Activated gamma-delta T cell treated with anti-CD3 and anti-CD28 coated beads, Interleukin-2, amount 50 U/mL, for 16 hours (primary cell): ENCODE measurements at regions not wholly inside any gene's neighbourhood (a gene's known extent, or its start where the extent isn't known, plus 50 kb on each side); places are given as distances from the start of the nearest gene placed in this dataset.

ENCODE experiments used
- DNase-seq: peaks from one replicate; pipeline ENCODE4 v3.0.0-alpha.2; 2020; ENCODE audit warnings: low read depth

DNA sequence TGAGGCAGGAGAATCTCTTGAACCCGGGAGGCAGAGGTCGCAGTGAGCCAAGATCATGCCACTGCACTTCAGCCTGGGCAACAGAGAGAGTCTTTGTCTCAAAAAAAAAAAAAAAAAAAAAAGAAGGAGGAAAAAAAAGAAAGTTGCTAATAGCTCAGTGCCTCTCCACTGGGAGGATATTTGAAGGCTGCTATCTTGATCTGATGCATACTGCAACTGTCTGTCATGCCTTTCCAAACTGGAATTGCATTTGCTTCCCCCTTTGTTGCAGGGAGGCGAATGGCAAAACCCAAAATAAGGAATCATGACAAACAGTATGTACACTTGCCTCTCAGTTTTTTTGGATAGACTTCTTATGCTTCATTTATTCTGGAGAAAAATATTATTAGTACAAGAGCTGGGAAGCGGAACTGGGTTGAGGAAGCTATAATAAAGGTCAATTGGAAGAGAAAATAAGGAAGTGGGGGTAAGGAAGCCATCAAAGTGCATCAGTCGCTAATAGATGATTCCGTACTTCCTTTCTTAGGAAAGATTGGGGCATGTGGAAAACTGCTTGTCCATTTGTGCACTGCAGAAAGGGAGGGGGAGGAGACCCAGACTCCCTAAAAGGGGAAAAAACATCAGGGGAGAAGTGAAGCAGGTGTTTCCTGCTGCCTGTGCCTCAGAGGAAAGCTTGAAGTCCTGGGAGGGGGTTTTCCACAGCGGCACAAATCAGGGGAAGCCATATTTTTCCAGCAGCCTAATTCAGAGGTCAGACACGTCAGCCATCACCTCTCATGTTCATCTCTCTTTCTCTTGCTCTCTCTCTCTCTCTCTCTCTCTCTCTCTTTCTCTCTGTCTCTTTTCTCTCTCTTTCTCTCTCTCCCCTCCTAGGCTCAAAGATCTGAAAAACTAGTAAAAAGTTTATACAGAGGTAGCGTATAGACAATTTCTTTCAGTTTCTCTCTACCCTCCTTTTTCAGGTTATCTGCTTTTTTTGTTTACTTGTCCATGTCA, 301.4 kb upstream of the TNP1 start:
- no peak for DNase-seq

DNA sequence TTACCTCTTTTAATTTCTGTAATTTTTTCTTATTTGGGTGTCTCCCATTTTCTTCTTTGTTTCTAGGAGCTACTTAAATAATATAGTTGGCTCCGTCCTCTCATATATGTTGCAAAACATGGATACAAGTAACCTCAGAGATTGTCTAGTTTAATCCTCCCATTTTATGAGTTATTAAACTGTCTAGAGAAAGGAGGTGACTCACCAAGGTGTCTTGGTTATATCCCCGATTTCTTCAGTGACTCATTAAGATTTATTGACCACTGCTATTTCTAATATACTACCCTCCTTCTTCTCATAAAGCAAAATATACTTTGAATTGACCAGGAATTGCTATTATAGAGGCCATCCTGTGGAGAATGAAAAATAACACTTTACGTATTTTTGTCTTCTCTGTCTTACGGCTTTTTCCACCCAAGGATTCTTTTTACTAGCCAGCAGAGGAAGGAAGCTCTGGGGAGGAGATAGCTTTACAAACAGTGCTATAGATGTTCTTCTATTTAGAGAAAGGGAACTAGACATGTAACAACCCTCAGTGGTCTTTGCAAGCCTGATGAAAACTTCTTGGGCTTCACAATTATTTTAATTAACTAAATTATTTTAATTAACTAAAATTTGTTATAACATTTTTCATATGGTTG, 300.4 kb upstream of the TNP1 start:
- no peak for DNase-seq

DNA sequence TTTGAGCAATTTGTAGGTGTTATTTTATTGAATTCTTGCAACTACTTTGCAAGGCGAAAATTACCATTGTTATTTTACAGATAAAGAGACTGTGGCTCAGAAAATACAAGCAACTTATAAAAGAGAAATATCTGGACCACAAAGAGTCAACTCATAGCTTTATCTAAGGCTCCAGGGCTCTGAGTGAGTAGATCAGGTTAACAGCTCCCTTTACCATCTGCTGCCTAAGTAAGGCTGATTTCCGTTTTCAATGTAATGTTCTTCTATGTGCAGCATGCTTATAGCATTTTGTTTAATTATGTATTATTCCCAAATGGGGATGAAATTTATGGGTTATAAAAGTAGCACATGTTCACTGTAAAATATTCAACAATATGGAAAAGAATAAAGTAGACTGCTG, 299.1 kb upstream of the TNP1 start:
- no peak for DNase-seq

DNA sequence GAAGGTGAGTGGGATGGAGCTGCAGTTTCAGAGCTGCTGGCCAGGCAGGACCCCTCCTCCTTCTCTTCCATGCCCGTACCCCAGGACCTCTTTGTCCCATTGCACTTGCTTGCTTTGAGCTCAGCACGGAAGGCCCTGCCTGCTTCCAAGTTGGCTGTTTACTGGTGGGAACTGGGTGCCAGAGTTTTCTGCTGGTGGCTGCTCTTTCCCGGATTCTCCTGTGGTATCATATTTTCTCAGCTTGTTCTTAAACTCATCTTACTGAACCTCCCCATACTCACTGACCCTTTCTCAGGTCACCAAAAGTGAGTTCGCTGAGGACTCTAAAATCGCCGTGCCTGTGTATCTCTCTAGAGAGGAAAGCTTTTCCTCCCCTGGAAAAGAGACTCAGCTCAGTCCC, 297.7 kb upstream of the TNP1 start:
- DNase-seq = no peak

DNA sequence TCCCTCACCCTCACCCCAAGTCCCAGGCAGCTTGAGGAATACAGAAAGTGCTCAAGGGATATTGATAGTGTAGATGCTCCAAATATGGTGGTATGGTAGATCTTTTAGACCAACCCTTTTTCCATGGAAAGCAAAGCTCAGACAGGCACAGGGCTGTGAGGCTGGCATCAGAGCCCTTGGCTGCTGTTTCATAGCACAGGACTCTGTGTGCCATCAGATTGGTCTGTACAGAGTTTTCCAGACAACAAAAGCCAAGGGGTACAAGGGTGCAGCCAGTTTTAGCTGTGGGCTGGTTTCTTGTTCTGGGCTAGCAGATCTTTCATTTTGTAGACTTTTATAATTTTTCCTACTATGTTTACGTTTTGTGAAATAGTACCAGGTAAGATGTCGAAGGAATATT, 296.9 kb upstream of the TNP1 start:
- DNase-seq = no peak

DNA sequence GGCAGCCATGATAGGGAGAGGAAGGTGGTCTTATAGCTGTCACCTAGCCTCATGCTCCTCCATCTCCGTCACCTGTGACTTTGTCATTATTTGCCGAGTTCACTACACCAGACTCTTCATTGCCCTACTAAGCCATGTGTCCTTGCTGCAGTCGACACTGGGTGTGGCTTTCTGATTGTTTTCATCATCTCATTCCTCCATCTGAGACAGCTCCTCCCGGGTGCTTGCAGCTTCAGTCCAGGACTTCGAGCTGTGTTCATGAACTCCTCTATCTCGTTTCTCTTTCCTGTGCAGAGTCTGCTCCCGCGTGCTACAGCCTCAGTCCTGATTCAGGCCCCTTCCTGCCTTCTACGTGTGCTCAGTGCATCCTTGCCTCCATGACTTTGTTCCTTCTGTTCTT, 295.1 kb upstream of the TNP1 start:
- DNase-seq = no peak

DNA sequence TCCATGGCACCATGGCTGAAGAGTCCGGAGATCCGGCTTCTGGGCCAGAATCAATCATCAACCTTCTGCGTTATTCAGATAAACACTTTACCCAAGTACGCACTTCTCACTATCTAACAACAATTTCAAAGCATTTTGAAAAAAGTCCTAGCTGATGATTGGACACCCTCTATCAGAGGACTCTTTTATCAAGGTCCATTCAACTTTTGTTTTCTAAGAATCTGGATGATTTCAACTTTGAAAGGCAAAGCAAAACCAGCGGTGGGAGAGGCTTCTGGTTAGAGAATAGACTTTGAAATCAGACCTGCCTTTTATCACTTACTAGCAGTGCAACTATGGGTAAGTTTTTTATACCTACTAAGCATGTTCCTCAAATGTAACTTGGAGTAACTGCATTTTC, 293.6 kb upstream of the TNP1 start:
- no peak for DNase-seq

DNA sequence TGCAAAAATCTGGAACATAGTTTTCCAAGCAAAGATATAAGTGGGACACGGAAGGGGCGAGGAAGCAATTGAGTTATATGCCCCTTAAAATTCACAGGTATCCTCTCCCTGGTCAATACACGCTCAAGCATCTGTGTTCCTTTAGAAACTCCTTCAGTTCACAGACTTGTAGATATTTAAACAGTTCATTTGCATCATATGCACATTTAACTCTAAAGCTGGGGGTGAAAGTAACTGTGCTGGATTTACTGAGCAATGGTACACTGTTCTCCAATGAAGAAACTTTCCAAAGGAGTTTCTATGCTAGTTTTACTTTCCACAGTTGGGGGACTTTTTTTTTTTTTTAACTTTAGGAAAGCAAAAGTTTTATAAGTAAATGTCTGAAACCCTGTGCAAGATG, 293.0 kb upstream of the TNP1 start:
- no peak for DNase-seq

DNA sequence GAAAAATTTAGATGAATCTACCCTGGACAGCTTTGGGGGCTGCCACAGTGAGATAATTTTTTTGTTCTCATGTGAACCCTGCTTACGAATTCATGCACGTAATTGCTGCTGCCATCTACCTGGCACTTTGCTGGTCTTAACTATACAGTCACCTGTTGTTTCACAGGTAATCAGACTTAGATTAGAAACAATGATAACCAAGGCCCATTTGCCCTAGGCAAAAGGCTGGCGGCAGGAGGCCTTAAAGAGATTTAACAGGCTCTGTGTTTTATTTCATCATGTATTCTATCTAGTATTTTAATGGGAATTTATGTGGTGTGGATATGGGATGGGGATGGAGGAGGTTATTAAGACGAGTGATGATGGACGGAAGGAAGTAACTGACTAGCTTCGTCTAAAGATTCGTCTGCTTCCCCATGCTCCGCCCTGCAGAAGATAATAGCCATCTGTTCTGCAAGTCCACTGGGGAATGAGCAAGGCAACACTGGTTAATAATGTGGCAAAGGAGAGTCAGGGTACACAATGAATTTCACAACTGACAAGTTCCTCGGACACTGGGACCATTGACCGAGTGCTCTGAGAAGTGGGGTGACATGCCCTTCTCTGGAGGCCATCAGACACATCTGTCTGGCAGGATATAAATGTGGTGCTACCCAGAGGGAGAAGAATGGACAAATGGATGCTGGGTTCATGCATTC, 291.8 kb upstream of the TNP1 start:
- no peak for DNase-seq

DNA sequence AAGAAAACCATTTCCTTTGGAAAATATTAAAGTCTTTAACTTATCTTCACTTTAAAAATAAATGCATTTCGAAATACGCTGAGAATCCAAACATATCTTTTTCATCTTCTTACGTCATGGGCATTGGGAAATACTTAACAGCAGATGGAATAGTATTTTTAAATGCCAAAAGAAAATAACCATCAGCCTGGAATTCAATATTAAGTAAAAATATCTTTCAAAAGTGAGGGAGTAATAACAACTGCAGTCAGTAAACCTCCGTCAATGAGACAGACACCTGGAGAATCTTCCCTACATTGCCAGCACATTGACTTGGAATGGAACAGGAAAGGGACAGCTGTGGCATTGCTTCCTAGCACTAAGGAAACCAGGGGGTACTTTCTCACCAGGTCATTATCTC, 290.4 kb upstream of the TNP1 start:
- no peak for DNase-seq

DNA sequence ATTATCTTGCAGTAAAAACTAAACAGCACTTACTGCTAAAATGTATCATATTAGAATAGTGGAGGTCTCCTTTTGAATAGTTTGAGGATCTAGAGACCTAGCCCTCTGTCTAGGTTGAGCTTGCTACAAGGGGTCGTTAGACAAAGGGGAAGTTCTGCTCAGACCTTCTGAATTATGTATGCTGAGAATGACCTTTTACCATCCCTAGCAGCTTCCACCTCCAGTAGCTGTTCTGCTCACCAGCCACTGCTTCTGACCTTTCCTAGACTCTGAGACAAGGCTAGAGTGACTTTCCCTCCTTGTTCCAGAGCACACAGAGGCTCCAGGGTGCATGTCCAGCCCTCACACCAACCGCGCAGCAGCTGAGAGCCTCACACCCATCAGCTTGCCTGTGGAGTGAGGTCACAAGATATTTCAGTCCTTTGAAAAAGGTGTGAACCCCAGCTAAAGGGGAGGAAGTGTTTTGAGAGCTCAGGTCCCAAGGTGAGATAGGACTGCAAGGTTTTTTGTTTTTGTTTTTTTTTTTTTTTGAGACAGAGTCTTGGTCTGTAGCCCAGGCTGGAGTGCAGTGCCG, 289.3 kb upstream of the TNP1 start:
- no peak for DNase-seq

DNA sequence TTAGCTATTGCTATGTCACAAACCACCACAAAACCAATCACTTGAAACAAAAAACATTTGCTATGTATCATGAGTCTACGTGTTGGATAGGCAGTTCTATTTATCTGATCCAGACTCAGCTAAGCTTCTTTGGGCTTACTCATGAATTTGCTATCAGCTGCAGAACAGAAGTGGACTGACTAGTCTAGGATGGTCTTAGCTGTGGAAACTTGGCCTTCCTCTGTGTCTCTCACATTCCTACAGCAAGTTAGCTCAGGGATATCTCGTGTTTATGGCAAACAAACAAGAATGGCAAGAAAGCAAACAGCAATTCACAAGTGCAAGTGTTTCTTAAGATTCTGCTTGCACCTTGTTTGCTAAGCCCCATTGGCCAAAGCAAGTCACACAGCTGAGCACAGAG, 288.0 kb upstream of the TNP1 start:
- no peak for DNase-seq

DNA sequence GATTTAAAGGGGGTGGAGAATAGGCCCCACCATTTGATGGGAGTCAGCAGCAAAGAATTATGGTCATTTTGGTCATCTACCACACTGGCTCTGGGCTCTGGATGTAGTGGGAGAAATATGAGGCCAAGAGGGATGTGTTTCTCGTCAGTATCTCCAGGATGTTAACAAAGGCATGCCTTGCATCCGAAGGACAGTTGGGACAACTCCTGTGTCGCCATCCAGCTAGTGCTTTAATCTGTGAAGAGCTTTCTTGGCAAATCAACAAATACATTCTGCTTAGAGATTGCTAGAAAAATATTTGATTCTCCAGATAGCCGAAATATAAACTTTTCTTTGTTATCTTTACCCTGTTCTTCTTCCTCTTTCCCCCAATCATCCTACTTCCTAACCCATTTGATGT, 287.1 kb upstream of the TNP1 start:
- no peak for DNase-seq

DNA sequence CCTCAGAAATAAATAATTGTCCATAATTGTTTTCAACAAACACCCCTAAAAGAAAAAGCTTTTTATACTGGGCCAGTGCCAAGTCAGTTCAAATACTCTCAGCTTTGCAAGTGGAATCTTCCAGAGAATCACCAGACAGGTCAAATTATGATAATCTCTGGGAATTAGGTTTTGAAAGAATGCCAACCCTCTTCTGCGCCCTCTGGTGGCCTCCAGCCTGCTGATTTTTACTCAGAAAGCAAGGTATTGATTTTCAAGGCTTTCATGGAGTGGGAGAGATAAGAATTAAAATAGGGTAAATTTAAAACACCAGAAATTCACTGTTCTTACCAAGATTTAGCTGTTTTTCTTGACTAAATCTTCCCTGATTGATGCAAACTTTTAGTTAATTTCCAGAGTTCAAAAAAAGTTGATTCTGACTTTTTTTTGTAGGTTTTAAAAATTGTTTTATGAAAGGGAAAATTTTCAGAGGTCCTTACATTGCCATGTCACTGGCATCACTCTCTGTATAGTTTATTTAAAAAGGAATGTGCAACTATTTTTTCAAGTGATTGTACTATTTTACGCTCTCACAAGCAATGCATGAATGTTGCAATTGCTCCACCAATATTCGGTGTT, 282.9 kb upstream of the TNP1 start:
- DNase-seq = no peak

DNA sequence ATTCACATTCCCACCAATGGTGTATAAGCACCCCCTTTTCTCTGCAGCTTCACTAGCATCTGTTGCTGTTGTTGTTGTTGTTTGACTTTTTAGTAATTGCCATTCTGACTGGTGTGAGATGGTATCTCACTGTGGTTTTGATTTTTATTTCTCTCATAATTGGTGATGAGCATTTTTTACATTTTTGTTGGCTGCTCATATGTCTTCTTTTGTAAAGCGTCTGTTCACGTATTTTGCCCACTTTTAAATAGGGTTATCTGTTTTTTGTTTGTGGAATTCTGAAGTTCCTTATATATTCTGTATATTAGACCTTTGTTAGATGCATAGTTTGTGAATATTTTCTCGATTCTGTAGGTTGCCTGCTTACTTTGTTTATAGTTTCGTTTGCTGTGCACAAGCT, 278.4 kb upstream of the TNP1 start:
- DNase-seq = no peak

DNA sequence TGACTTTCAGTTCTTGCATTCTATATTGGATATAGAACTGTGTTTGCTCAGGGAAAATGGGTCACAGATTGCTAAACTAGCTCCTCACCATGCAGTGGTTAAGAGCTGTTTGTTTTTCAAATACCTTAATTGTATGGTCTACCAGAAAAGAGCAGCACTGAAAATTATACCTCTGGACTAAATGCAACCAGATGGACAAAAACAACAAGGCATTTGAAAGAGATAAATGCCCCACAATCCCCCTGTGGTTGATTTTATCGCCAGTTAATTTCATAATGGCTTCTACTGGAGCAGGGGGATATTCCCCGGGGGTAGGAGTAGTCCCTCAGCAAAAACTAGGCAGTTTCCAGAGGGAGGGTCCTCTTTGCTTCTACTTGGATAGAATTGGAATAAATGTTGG, 267.9 kb upstream of the TNP1 start:
- DNase-seq = no peak

DNA sequence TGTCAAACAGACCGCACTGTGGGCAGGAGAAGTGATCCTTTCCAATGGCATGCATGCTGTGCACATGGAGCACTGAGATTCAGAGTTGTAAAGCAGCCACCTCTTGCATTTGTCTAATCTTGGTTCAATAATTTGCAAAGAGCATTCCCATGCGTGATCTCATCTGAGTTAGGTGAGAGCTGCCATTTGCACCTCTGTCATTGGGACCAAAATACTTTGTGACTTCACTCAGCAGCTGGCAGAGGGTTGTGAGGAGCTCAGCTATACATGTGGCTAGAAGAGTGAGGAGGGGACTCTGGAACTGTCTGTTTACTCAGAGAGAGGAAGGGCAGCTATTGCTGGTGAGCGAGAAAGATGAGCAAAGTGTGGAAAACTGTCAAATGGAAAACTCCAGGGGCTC, 265.1 kb upstream of the TNP1 start:
- no peak for DNase-seq

DNA sequence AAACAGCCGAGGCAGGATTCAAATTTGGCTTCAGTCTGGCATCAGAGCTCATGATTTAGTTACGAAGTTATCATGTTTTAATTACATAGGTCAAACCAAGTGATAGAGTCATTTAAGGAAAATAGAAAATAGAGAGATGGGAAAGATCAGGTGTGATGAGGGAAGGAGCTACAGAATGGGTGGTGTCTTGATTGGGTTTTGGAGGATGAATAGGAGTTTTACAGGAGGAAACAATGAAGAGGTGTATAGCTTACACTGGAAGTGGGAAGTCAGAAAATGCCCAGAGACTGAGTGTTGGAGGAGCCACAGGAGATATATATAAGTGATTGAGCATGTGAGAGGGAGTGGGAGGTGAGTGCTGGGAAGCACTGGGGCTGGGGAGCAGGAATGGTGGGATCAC, 264.2 kb upstream of the TNP1 start:
- DNase-seq = no peak

DNA sequence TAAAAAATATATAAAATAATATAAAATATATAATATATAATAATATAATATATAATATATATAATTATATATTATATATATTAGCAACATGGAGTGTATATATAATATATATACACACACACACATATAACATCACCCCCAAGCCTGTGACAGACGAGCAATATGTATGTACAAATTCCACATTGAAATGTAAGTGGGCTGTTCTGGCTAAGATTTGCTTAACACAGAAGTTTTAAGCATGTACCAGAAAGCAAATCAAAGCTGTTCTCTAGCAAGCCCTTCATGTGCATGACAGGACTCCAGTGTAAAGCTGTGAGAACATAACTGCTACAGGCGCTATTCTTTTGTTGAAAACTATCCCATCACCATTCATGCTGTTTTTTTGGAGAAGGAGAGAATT, 261.7 kb upstream of the TNP1 start:
- no peak for DNase-seq

DNA sequence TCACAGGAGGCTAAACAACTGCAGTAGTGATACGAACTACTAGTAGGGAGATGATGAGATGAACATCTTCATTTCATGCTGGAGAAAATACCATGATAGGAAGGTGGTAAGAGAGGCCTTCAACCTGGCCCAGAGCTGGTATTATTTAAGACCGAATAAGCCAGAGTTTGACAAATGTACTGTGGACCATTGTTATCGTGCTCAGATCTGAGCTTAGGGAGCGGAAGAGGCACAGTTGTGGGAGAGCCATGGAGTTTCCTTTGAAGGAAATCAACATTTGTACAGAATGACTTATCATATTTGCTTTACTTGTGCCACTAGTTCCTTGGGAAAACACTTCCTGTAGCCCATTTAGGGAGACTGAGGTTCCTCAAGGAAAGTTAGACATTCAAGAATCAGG, 260.6 kb upstream of the TNP1 start:
- no peak for DNase-seq

DNA sequence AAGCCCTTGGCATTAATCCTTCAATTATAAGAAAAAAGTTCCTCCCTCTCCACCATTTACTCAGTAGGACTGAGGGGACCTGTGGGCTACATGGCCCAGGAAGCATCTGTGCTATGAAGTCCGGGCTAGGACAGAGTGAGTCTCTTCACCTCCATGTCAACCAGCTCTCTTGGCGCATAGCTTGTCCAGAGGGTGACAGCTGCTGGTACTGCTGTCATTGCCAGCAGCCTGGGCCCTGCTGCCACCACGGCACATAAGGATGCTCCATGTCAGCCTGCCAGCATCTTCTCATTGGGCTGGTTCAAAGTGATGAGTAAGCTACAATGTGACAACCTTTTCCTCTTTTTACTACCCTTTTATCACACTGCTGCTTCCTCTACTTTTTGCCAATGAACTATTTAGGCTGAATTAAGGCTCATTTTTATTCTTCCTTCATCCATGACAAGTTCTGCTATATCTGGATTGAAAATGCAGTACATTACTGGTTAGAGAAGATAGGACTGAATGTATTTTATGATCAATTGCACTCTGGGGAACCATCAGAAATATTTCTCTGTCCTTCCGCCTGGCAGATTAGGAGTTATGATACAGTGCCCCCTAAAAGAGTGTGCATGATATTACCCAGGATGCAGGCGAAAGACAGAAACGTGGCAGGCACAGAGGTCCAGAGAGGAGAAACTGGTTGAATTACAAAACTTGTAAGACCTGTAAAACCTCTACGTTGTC, 258.9 kb upstream of the TNP1 start:
- no peak for DNase-seq

DNA sequence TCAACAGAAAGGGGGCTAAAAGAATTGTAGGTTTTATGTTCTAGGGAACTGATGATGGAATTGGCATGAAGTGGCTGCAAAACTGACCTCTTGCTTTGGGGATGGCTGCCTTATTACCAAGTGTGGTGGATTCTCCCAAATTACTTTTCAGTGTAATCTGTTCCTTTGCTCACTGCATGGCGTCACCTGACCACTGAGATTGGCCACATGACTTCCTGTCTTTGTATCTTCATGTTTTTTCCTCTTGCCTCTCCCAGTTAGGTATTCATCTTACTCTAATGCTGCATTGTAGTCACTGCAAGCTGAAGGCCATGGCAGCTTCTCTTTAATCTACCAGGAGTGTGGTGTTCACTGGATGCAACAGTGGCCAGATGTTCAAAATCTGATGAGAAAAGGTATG, 257.7 kb upstream of the TNP1 start:
- no peak for DNase-seq
